Neural progenitor cell (in vitro differentiated cells): ENCODE measurements at regions not wholly inside any gene's neighbourhood (a gene's known extent, or its start where the extent isn't known, plus 50 kb on each side); places are given as distances from the start of the nearest gene placed in this dataset.

Experiments
- DNase-seq: peaks from one replicate; pipeline ENCODE4 v3.0.0-alpha.2; 2016; ENCODE audit warnings: low spot score
- H2AFZ ChIP-seq: fragments of 200-600 bp; sonication (generic); replicated peaks from 2 replicates; pipeline ENCODE4 v1.6.1; 2016; ENCODE audit warnings: antibody characterized with exemption
- H3F3A ChIP-seq: fragments of 200-600 bp; sonication (generic); 2 replicates; pipeline ENCODE4 v1.6.1; 2016; ENCODE audit warnings: antibody characterized with exemption, low read depth
- H3K27ac ChIP-seq: fragments of 200-600 bp; sonication (generic); 2 replicates; pipeline ENCODE4 v1.5.1; 2016; ENCODE audit warnings: mild to moderate bottlenecking
- H3K27me3 ChIP-seq: fragments of 200-600 bp; sonication (generic); 2 replicates; pipeline ENCODE4 v1.6.1; 2016; ENCODE audit warnings: mild to moderate bottlenecking, moderate library complexity
- H3K36me3 ChIP-seq: fragments of 200-600 bp; sonication (generic); 2 replicates; pipeline ENCODE4 v1.5.1; 2016
- H3K4me1 ChIP-seq: fragments of 200-600 bp; sonication (generic); 2 replicates; pipeline ENCODE4 v1.6.1; 2016; ENCODE audit warnings: mixed run types
- H3K4me2 ChIP-seq: fragments of 200-600 bp; sonication (generic); 2 replicates; pipeline ENCODE4 v1.6.1; 2016
- H3K4me3 ChIP-seq: fragments of 200-600 bp; sonication (generic); 2 replicates; pipeline ENCODE4 v1.5.1; 2016
- H3K79me2 ChIP-seq: fragments of 200-600 bp; sonication (generic); 2 replicates; pipeline ENCODE4 v1.6.1; 2016; ENCODE audit warnings: low read depth
- H3K9ac ChIP-seq: fragments of 200-600 bp; sonication (generic); 2 replicates; pipeline ENCODE4 v1.6.1; 2016
- H3K9me3 ChIP-seq: fragments of 200-600 bp; sonication (generic); 2 replicates; pipeline ENCODE4 v1.5.1; 2016; ENCODE audit warnings: low read depth
- H4K20me1 ChIP-seq: fragments of 200-600 bp; sonication (generic); 2 replicates; pipeline ENCODE4 v1.6.1; 2016; ENCODE audit warnings: low read depth
- H3K27ac Mint-ChIP-seq: 3 replicates; pipeline ENCODE4 v1.8.0; 2021; ENCODE audit warnings: mixed read lengths
- H3K27me3 Mint-ChIP-seq: 2 replicates; pipeline ENCODE4 v1.8.0; 2022; ENCODE audit warnings: low read depth, mild to moderate bottlenecking, inconsistent platforms, moderate library complexity, mixed read lengths; ENCODE audit not compliant: insufficient read depth
- H3K36me3 Mint-ChIP-seq: 3 replicates; pipeline ENCODE4 v1.8.0; 2021; ENCODE audit warnings: mixed read lengths
- H3K4me1 Mint-ChIP-seq: 3 replicates; pipeline ENCODE4 v1.8.0; 2021; ENCODE audit warnings: mixed read lengths
- H3K4me3 Mint-ChIP-seq: 3 replicates; pipeline ENCODE4 v1.8.0; 2021; ENCODE audit warnings: mild to moderate bottlenecking, moderate library complexity, mixed read lengths
- H3K9me3 Mint-ChIP-seq: 3 replicates; pipeline ENCODE4 v1.8.0; 2020; ENCODE audit warnings: mixed read lengths
- CTCF ChIP-seq: fragments of 200-600 bp; sonication (generic); IDR thresholded peaks from 2 replicates; pipeline ENCODE4 v1.5.1; 2017; ENCODE audit warnings: antibody characterized with exemption, mild to moderate bottlenecking
- EZH2 ChIP-seq: fragments of 200-600 bp; sonication (generic); IDR thresholded peaks from 2 replicates; pipeline ENCODE4 v1.6.1; 2017; ENCODE audit warnings: antibody characterized with exemption, mild to moderate bottlenecking, moderate library complexity
- EZH2phosphoT487 ChIP-seq: fragments of 200-600 bp; sonication (generic); IDR thresholded peaks from 2 replicates; pipeline ENCODE4 v1.6.1; 2017; ENCODE audit warnings: antibody characterized with exemption

- Histone ChIP-seq H3K79me2 (no peaks in the 10 kb centered on the region), H3K27ac (no peak overlapping the region), H2AFZ (no peak overlapping the region), H3F3A (no peaks in the 10 kb centered on the region), H3K27me3 (no peaks in the 10 kb centered on the region), H3K4me2 (no peak overlapping the region), H3K4me3 (no peak overlapping the region), H3K9ac (no peak overlapping the region), H3K9me3 (no peaks in the 10 kb centered on the region), H4K20me1 (no peaks in the 10 kb centered on the region), H3K4me1 (no peaks in the 10 kb centered on the region), H3K36me3 (no peaks in the 10 kb centered on the region)
- DNase-seq, result no peak
- Mint-ChIP-seq H3K27ac (no peak overlapping the region), H3K4me1 (no peaks in the 10 kb centered on the region), H3K27me3 (no peaks in the 10 kb centered on the region), H3K36me3 (no peaks in the 10 kb centered on the region), H3K9me3 (peaks cover 55% of the 10 kb centered on the region), H3K4me3 (no peak overlapping the region)
- no peak for TF ChIP-seq CTCF
Observed at GRCh38 chr9:88691811-88692210, 156.8 kb downstream of the NXNL2 start.

GRCh38 chr9:88692827-88693226 is 157.8 kb downstream of the NXNL2 start:
- H3K36me3 ChIP-seq, result no peaks in the 10 kb centered on the region
- no peaks in the 10 kb centered on the region for H4K20me1 ChIP-seq
- H3K9me3 ChIP-seq, result no peaks in the 10 kb centered on the region
- no peak overlapping the region for H2AFZ ChIP-seq
- no peak overlapping the region for H3K9ac ChIP-seq
- H3K27me3 Mint-ChIP-seq, result no peaks in the 10 kb centered on the region
- no peak for DNase-seq
- H3K9me3 Mint-ChIP-seq, result peaks cover 52% of the 10 kb centered on the region
- no peak overlapping the region for H3K4me3 ChIP-seq
- no peak overlapping the region for H3K4me2 ChIP-seq
- H3K27me3 ChIP-seq, result no peaks in the 10 kb centered on the region
- TF ChIP-seq EZH2 (no peak), EZH2phosphoT487 (no peak), CTCF (no peak)
- no peak overlapping the region for H3K4me3 Mint-ChIP-seq
- H3K27ac ChIP-seq, result no peak overlapping the region
- H3K36me3 Mint-ChIP-seq, result no peaks in the 10 kb centered on the region
- H3K4me1 Mint-ChIP-seq, result no peaks in the 10 kb centered on the region
- H3K27ac Mint-ChIP-seq, result no peak overlapping the region
- H3K4me1 ChIP-seq, result no peaks in the 10 kb centered on the region
- no peaks in the 10 kb centered on the region for H3K79me2 ChIP-seq
- H3F3A ChIP-seq, result no peaks in the 10 kb centered on the region

GRCh38 chr9:88694625-88695024 is 159.6 kb downstream of the NXNL2 start:
- no peaks in the 10 kb centered on the region for H3K4me1 ChIP-seq
- no peak for DNase-seq
- no peaks in the 10 kb centered on the region for H3F3A ChIP-seq
- no peaks in the 10 kb centered on the region for H3K36me3 ChIP-seq
- no peaks in the 10 kb centered on the region for H4K20me1 ChIP-seq
- H3K27me3 ChIP-seq, result no peaks in the 10 kb centered on the region
- Mint-ChIP-seq H3K36me3 (no peaks in the 10 kb centered on the region), H3K27me3 (peaks cover 2% of the 10 kb centered on the region), H3K27ac (no peak overlapping the region), H3K4me3 (no peak overlapping the region), H3K4me1 (no peaks in the 10 kb centered on the region), H3K9me3 (peaks cover 46% of the 10 kb centered on the region)
- H3K27ac ChIP-seq, result no peak overlapping the region
- H2AFZ ChIP-seq, result no peak overlapping the region
- H3K79me2 ChIP-seq, result no peaks in the 10 kb centered on the region
- no peak overlapping the region for H3K4me2 ChIP-seq
- TF ChIP-seq CTCF (no peak), EZH2phosphoT487 (no peak), EZH2 (no peak)
- no peaks in the 10 kb centered on the region for H3K9me3 ChIP-seq
- no peak overlapping the region for H3K9ac ChIP-seq
- H3K4me3 ChIP-seq, result no peak overlapping the region

GRCh38 chr9:88696501-88696900 is 161.5 kb downstream of the NXNL2 start:
- no peaks in the 10 kb centered on the region for H3K36me3 Mint-ChIP-seq
- TF ChIP-seq EZH2phosphoT487 (no peak), EZH2 (no peak)
- Histone ChIP-seq H3F3A (no peaks in the 10 kb centered on the region), H2AFZ (no peak overlapping the region), H3K9me3 (no peaks in the 10 kb centered on the region), H3K4me3 (no peak overlapping the region), H3K27ac (no peak overlapping the region), H3K27me3 (no peaks in the 10 kb centered on the region), H4K20me1 (no peaks in the 10 kb centered on the region), H3K4me1 (no peaks in the 10 kb centered on the region), H3K4me2 (no peak overlapping the region), H3K36me3 (no peaks in the 10 kb centered on the region), H3K79me2 (no peaks in the 10 kb centered on the region), H3K9ac (no peak overlapping the region)
- H3K27ac Mint-ChIP-seq, result no peak overlapping the region
- peaks cover 42% of the 10 kb centered on the region for H3K9me3 Mint-ChIP-seq
- peaks cover 6% of the 10 kb centered on the region for H3K27me3 Mint-ChIP-seq
- no peak overlapping the region for H3K4me3 Mint-ChIP-seq
- no peaks in the 10 kb centered on the region for H3K4me1 Mint-ChIP-seq
- no peak for DNase-seq
